Loucy (cell line): ENCODE measurements at regions not wholly inside any gene's neighbourhood (a gene's known extent, or its start where the extent isn't known, plus 50 kb on each side); places are given as distances from the start of the nearest gene placed in this dataset.

Experiments used
- H2AFZ ChIP-seq: fragments of 200-600 bp; sonication (generic); 2 replicates; pipeline ENCODE4 v1.6.0; 2016; ENCODE audit warnings: antibody characterized with exemption, mild to moderate bottlenecking, low read length, moderate library complexity
- H3F3A ChIP-seq: fragments of 200-600 bp; 2 replicates; pipeline ENCODE4 v1.6.0; 2016; ENCODE audit warnings: antibody characterized with exemption, low read depth, mild to moderate bottlenecking
- H3K27me3 ChIP-seq: fragments of 200-600 bp; sonication (generic); 2 replicates; pipeline ENCODE4 v1.6.1; 2014; ENCODE audit warnings: low read length, mild to moderate bottlenecking; ENCODE audit not compliant: insufficient read depth, poor library complexity, severe bottlenecking
- H3K36me3 ChIP-seq: fragments of 200-600 bp; sonication (generic); 2 replicates; pipeline ENCODE4 v1.6.1; 2016; ENCODE audit warnings: low read length; ENCODE audit not compliant: insufficient read depth
- H3K4me1 ChIP-seq: fragments of 200-600 bp; sonication (generic); 2 replicates; pipeline ENCODE4 v1.5.1; 2014; ENCODE audit warnings: low read length, mild to moderate bottlenecking; ENCODE audit not compliant: insufficient read depth, poor library complexity, severe bottlenecking
- H3K4me2 ChIP-seq: fragments of 200-600 bp; sonication (generic); 2 replicates; pipeline ENCODE4 v1.6.0; 2014; ENCODE audit warnings: antibody characterized with exemption, low read length, low read depth, mild to moderate bottlenecking; ENCODE audit not compliant: poor library complexity, severe bottlenecking
- H3K4me3 ChIP-seq: fragments of 200-600 bp; sonication (generic); 2 replicates; pipeline ENCODE4 v1.5.1; 2014; ENCODE audit warnings: low read length, mild to moderate bottlenecking, mixed read lengths; ENCODE audit not compliant: poor library complexity, severe bottlenecking
- H3K79me2 ChIP-seq: fragments of 200-600 bp; sonication (generic); 2 replicates; pipeline ENCODE4 v1.6.1; 2014; ENCODE audit warnings: low read length; ENCODE audit not compliant: insufficient read depth
- H3K9ac ChIP-seq: fragments of 200-600 bp; sonication (generic); 2 replicates; pipeline ENCODE4 v1.6.0; 2014; ENCODE audit warnings: mild to moderate bottlenecking, low read depth, low read length, moderate library complexity; ENCODE audit not compliant: poor library complexity, severe bottlenecking
- H3K9me2 ChIP-seq: fragments of 200-600 bp; sonication (generic); replicated peaks from 2 replicates; pipeline ENCODE4 v1.6.1; 2016; ENCODE audit warnings: low read depth, low read length, mixed read lengths
- H3K9me3 ChIP-seq: fragments of 200-600 bp; sonication (generic); 2 replicates; pipeline ENCODE4 v1.6.1; 2014; ENCODE audit warnings: mild to moderate bottlenecking, antibody characterized with exemption, low read length, low read depth; ENCODE audit not compliant: insufficient read depth
- H4K20me1 ChIP-seq: fragments of 200-600 bp; sonication (generic); 2 replicates; pipeline ENCODE4 v1.6.0; 2014; ENCODE audit warnings: antibody characterized with exemption, low read length, mild to moderate bottlenecking; ENCODE audit not compliant: insufficient read depth, poor library complexity, severe bottlenecking
- CTCF ChIP-seq: fragments of 200-600 bp; sonication (generic); conservative IDR thresholded peaks from 2 replicates; pipeline ENCODE4 v1.5.1; 2014; ENCODE audit warnings: mild to moderate bottlenecking, antibody characterized with exemption, low read length
- EZH2phosphoT487 ChIP-seq: fragments of 200-600 bp; IDR thresholded peaks from 2 replicates; pipeline ENCODE4 v1.6.1; 2018; ENCODE audit warnings: antibody characterized with exemption, mild to moderate bottlenecking, moderate library complexity, borderline replicate concordance

DNA sequence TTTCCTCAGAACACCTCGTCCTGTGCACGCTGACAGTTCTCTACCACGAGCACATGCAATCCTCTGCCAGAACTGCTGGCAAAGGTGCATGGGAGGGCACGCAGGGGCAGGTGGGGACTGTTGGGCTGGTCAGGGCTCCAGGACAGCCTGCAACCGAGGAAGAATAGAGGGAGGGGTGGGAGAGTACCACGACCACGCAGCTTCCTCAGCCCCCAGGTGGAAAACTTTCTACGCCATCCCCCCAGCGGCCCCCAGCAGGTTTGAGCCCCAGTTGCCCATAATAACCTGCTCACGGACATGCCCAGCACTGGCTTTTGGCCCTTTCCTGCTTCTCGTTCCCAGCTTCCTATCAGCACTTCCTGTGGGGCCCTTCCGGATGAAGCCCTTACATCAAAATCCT, 199.3 kb downstream of the C16orf95 start:
- H3K4me1 ChIP-seq: no peaks in the 10 kb centered on the region
- no peaks in the 10 kb centered on the region for H3K9me3 ChIP-seq
- H3K9ac ChIP-seq: no peak overlapping the region
- no peaks in the 10 kb centered on the region for H4K20me1 ChIP-seq
- H2AFZ ChIP-seq: no peak overlapping the region
- H3K4me2 ChIP-seq: no peak overlapping the region
- no peaks in the 10 kb centered on the region for H3K9me2 ChIP-seq
- H3K4me3 ChIP-seq: no peak overlapping the region
- H3F3A ChIP-seq: no peaks in the 10 kb centered on the region
- no peaks in the 10 kb centered on the region for H3K27me3 ChIP-seq
- TF ChIP-seq CTCF (no peak), EZH2phosphoT487 (no peak)
- H3K79me2 ChIP-seq: no peaks in the 10 kb centered on the region
- H3K36me3 ChIP-seq: no peaks in the 10 kb centered on the region

- Histone ChIP-seq H3K4me1 (no peaks in the 10 kb centered on the region), H3K9ac (no peak overlapping the region), H3K4me3 (no peak overlapping the region)
Observed at GRCh38 chr16:87119168-87119567, 198.0 kb downstream of the C16orf95 start.

DNA sequence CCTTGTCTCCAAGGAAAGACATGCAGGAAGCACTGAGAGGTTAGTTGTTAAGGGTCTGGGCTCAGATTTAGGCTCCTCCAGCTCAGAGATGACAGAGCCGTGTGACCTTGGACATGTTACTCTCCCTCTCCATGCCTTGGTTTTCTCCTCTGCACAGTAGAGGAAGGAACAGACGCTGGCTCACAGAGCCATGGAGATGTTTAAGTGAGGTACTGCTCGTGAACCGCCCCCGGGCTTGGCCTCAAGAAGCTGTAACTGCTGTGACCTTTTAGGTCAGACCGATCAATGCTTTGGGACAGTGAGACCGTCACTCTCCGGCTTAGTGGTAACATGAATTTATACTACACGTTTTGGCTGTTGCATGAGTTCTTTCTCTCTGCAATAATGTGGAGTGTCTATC, 197.4 kb downstream of the C16orf95 start:
- H3K36me3 ChIP-seq: no peaks in the 10 kb centered on the region
- no peaks in the 10 kb centered on the region for H4K20me1 ChIP-seq
- no peaks in the 10 kb centered on the region for H3K9me3 ChIP-seq
- no peaks in the 10 kb centered on the region for H3K27me3 ChIP-seq
- TF ChIP-seq EZH2phosphoT487 (no peak), CTCF (no peak)
- no peak overlapping the region for H3K9ac ChIP-seq
- no peaks in the 10 kb centered on the region for H3K79me2 ChIP-seq
- H3F3A ChIP-seq: no peaks in the 10 kb centered on the region
- H2AFZ ChIP-seq: no peak overlapping the region
- no peak overlapping the region for H3K4me2 ChIP-seq
- no peaks in the 10 kb centered on the region for H3K9me2 ChIP-seq
- no peaks in the 10 kb centered on the region for H3K4me1 ChIP-seq
- H3K4me3 ChIP-seq: no peak overlapping the region

More at GRCh38 chr16:87119168-87119567, 198.0 kb downstream of the C16orf95 start:
- H3F3A ChIP-seq: no peaks in the 10 kb centered on the region
- H2AFZ ChIP-seq: no peak overlapping the region
- H3K9me2 ChIP-seq: no peaks in the 10 kb centered on the region
- no peaks in the 10 kb centered on the region for H3K27me3 ChIP-seq
- H3K9me3 ChIP-seq: no peaks in the 10 kb centered on the region
- no peaks in the 10 kb centered on the region for H3K79me2 ChIP-seq
- H3K4me2 ChIP-seq: no peak overlapping the region
- H3K36me3 ChIP-seq: no peaks in the 10 kb centered on the region
- no peaks in the 10 kb centered on the region for H4K20me1 ChIP-seq
- TF ChIP-seq CTCF: no peak
- no peak for TF ChIP-seq EZH2phosphoT487
